ENCODE measurements at regions not wholly inside any gene's neighbourhood (a gene's known extent, or its start where the extent isn't known, plus 50 kb on each side); places are given as distances from the start of the nearest gene placed in this dataset.

- no peaks in the 10 kb centered on the region for H3K4me1 Mint-ChIP-seq
- no peak for DNase-seq
- H3K9me3 Mint-ChIP-seq = no peaks in the 10 kb centered on the region
- H3K27me3 Mint-ChIP-seq = peaks cover 2% of the 10 kb centered on the region
- intact Hi-C loops (cut with micrococcal nuclease) = no loop called here
- H3K4me3 Mint-ChIP-seq = no peak overlapping the region
- no peaks in the 10 kb centered on the region for H3K36me3 Mint-ChIP-seq (ENCODE audit: low read depth)
- H3K27ac Mint-ChIP-seq = no peak overlapping the region
These were observed 202.4 kb downstream of the IDS start for GRCh38 chrX:149302705-149303104.

GRCh38 chrX:149298111-149298510 lies 207.0 kb downstream of the IDS start:
- H3K27ac Mint-ChIP-seq = no peak overlapping the region
- H3K4me1 Mint-ChIP-seq = no peaks in the 10 kb centered on the region
- H3K9me3 Mint-ChIP-seq = no peaks in the 10 kb centered on the region
- DNase-seq = no peak
- H3K36me3 Mint-ChIP-seq (ENCODE audit: low read depth) = no peaks in the 10 kb centered on the region
- no peak overlapping the region for H3K4me3 Mint-ChIP-seq
- intact Hi-C loops (cut with micrococcal nuclease) = no loop called here
- peaks cover 2% of the 10 kb centered on the region for H3K27me3 Mint-ChIP-seq

GRCh38 chrX:149296092-149296491 lies 209.0 kb downstream of the IDS start:
- no peaks in the 10 kb centered on the region for H3K4me1 Mint-ChIP-seq
- no peak overlapping the region for H3K4me3 Mint-ChIP-seq
- H3K9me3 Mint-ChIP-seq = no peaks in the 10 kb centered on the region
- H3K36me3 Mint-ChIP-seq (ENCODE audit: low read depth) = no peaks in the 10 kb centered on the region
- no peak for DNase-seq
- intact Hi-C loops (cut with micrococcal nuclease) = no loop called here
- peaks cover 2% of the 10 kb centered on the region for H3K27me3 Mint-ChIP-seq
- no peak overlapping the region for H3K27ac Mint-ChIP-seq

GRCh38 chrX:149286940-149287349 lies 218.2 kb downstream of the IDS start:
- intact Hi-C loops (cut with micrococcal nuclease) = loop anchor here (2.0 to 10.0 kb wide), 6 partner anchors 140 to 1238 kb away; partner anchors contain the start of gene AFF2
- Mint-ChIP-seq H3K27me3 (no peaks in the 10 kb centered on the region), H3K4me3 (no peak overlapping the region), H3K27ac (no peak overlapping the region), H3K36me3 (ENCODE audit: low read depth) (no peaks in the 10 kb centered on the region), H3K4me1 (peaks cover 12% of the 10 kb centered on the region), H3K9me3 (no peaks in the 10 kb centered on the region)
- DNase-seq = peak; percentile 80

- DNase-seq = no peak
- Mint-ChIP-seq H3K4me3 (no peak overlapping the region), H3K36me3 (ENCODE audit: low read depth) (no peaks in the 10 kb centered on the region), H3K9me3 (no peaks in the 10 kb centered on the region), H3K27me3 (no peaks in the 10 kb centered on the region), H3K4me1 (peaks cover 12% of the 10 kb centered on the region), H3K27ac (peak overlapping the region; percentile 49)
- intact Hi-C loops (cut with micrococcal nuclease) = loop anchor here (1.0 to 10.0 kb wide), 8 partner anchors 16 to 1152 kb away; partner anchors contain the start of gene AFF2
These were observed 220.5 kb downstream of the IDS start for GRCh38 chrX:149284616-149285015.

GRCh38 chrX:149283853-149284252 lies 221.3 kb downstream of the IDS start:
- Mint-ChIP-seq H3K4me3 (no peak overlapping the region), H3K36me3 (ENCODE audit: low read depth) (no peaks in the 10 kb centered on the region), H3K4me1 (peaks cover 12% of the 10 kb centered on the region), H3K27ac (no peak overlapping the region), H3K27me3 (no peaks in the 10 kb centered on the region), H3K9me3 (no peaks in the 10 kb centered on the region)
- DNase-seq = no peak
- intact Hi-C loops (cut with micrococcal nuclease) = loop anchor here (1.0 to 10.0 kb wide), 5 partner anchors 15 to 903 kb away; partner anchors contain the start of gene AFF2

- intact Hi-C loops (cut with micrococcal nuclease) = loop anchor here (5.0 to 10.0 kb wide), 2 partner anchors 86 to 778 kb away; partner anchors contain the start of gene AFF2
- Mint-ChIP-seq H3K27ac (no peak overlapping the region), H3K36me3 (ENCODE audit: low read depth) (no peaks in the 10 kb centered on the region), H3K4me1 (peaks cover 12% of the 10 kb centered on the region), H3K9me3 (no peaks in the 10 kb centered on the region), H3K27me3 (peaks cover 2% of the 10 kb centered on the region), H3K4me3 (no peak overlapping the region)
- no peak for DNase-seq
These were observed 222.2 kb downstream of the IDS start for GRCh38 chrX:149282909-149283308.

- intact Hi-C loops (cut with micrococcal nuclease) = loop anchor here (5.0 to 10.0 kb wide), 2 partner anchors 83 to 775 kb away; partner anchors contain the start of gene AFF2
- no peaks in the 10 kb centered on the region for H3K36me3 Mint-ChIP-seq (ENCODE audit: low read depth)
- H3K4me3 Mint-ChIP-seq = no peak overlapping the region
- H3K4me1 Mint-ChIP-seq = peaks cover 10% of the 10 kb centered on the region
- H3K27me3 Mint-ChIP-seq = peaks cover 2% of the 10 kb centered on the region
- no peaks in the 10 kb centered on the region for H3K9me3 Mint-ChIP-seq
- no peak overlapping the region for H3K27ac Mint-ChIP-seq
- no peak for DNase-seq
These were observed 225.1 kb downstream of the IDS start for GRCh38 chrX:149280011-149280410.

- H3K4me3 Mint-ChIP-seq = no peak overlapping the region
- no peaks in the 10 kb centered on the region for H3K36me3 Mint-ChIP-seq (ENCODE audit: low read depth)
- no peaks in the 10 kb centered on the region for H3K4me1 Mint-ChIP-seq
- no peaks in the 10 kb centered on the region for H3K9me3 Mint-ChIP-seq
- DNase-seq = no peak
- intact Hi-C loops (cut with micrococcal nuclease) = no loop called here
- peaks cover 9% of the 10 kb centered on the region for H3K27me3 Mint-ChIP-seq
- no peak overlapping the region for H3K27ac Mint-ChIP-seq
These were observed 229.3 kb downstream of the IDS start for GRCh38 chrX:149275836-149276235.

GRCh38 chrX:149274516-149275105 lies 230.5 kb downstream of the IDS start:
- intact Hi-C loops (cut with micrococcal nuclease) = no loop called here
- no peak for DNase-seq
- Mint-ChIP-seq H3K27ac (no peak overlapping the region), H3K36me3 (ENCODE audit: low read depth) (no peaks in the 10 kb centered on the region), H3K4me3 (no peak overlapping the region), H3K4me1 (no peaks in the 10 kb centered on the region), H3K9me3 (no peaks in the 10 kb centered on the region), H3K27me3 (peaks cover 9% of the 10 kb centered on the region)

GRCh38 chrX:149272690-149273463 lies 232.2 kb downstream of the IDS start:
- intact Hi-C loops (cut with micrococcal nuclease) = no loop called here
- Mint-ChIP-seq H3K4me3 (no peak overlapping the region), H3K27me3 (peaks cover 7% of the 10 kb centered on the region), H3K27ac (no peak overlapping the region), H3K36me3 (ENCODE audit: low read depth) (no peaks in the 10 kb centered on the region), H3K4me1 (peaks cover 4% of the 10 kb centered on the region), H3K9me3 (no peaks in the 10 kb centered on the region)
- DNase-seq = no peak

- Mint-ChIP-seq H3K4me3 (no peak overlapping the region), H3K4me1 (peaks cover 6% of the 10 kb centered on the region), H3K36me3 (ENCODE audit: low read depth) (no peaks in the 10 kb centered on the region), H3K9me3 (no peaks in the 10 kb centered on the region), H3K27me3 (peaks cover 2% of the 10 kb centered on the region), H3K27ac (peak overlapping the region; percentile 15)
- DNase-seq = no peak
- intact Hi-C loops (cut with micrococcal nuclease) = loop anchor here (1.0 to 5.0 kb wide), 3 partner anchors 17 to 69 kb away; no protein-coding TSS in a partner anchor
These were observed 237.0 kb downstream of the IDS start for GRCh38 chrX:149267878-149268813.

- no peak for DNase-seq
- Mint-ChIP-seq H3K36me3 (ENCODE audit: low read depth) (no peaks in the 10 kb centered on the region), H3K27ac (no peak overlapping the region), H3K9me3 (no peaks in the 10 kb centered on the region), H3K4me1 (no peaks in the 10 kb centered on the region), H3K4me3 (no peak overlapping the region), H3K27me3 (no peaks in the 10 kb centered on the region)
- intact Hi-C loops (cut with micrococcal nuclease) = no loop called here
These were observed 243.0 kb downstream of the IDS start for GRCh38 chrX:149262086-149262485.

Measured in activated CD4-positive, alpha-beta T cell treated with anti-CD3 and anti-CD28 coated beads, Interleukin-2, amount 10 ng/mL, durations not matched to agents 24 days and 14 days (primary cell).